ENCODE measurements at regions not wholly inside any gene's neighbourhood (a gene's known extent, or its start where the extent isn't known, plus 50 kb on each side); places are given as distances from the start of the nearest gene placed in this dataset.
"Not testable (repeated sequence)": the region's sequence is repeated elsewhere in the genome, so short reads cannot be mapped to it uniquely, and the experiment has no call there.

- no peak for DNase-seq (ENCODE audit: low read depth)
These were observed 1996.9 kb downstream of the LRRC4C start for GRCh38 chr11:39462506-39462905.

GRCh38 chr11:39461066-39461465 is 1998.4 kb downstream of the LRRC4C start:
- no peak for DNase-seq (ENCODE audit: low read depth)

- no peak for DNase-seq (ENCODE audit: low read depth)
These were observed 1999.8 kb downstream of the LRRC4C start for GRCh38 chr11:39459606-39460005.

GRCh38 chr11:39458481-39458880 is 2001.0 kb downstream of the LRRC4C start:
- DNase-seq (ENCODE audit: low read depth): no peak

GRCh38 chr11:39443424-39444022 is 2015.9 kb downstream of the LRRC4C start:
- DNase-seq (ENCODE audit: low read depth): no peak

GRCh38 chr11:39442177-39442576 is 2017.3 kb downstream of the LRRC4C start:
- DNase-seq (ENCODE audit: low read depth): no peak

GRCh38 chr11:39435641-39436040 is 2023.8 kb downstream of the LRRC4C start:
- no peak for DNase-seq (ENCODE audit: low read depth)

GRCh38 chr11:39434466-39434865 is 2025.0 kb downstream of the LRRC4C start:
- no peak for DNase-seq (ENCODE audit: low read depth)

GRCh38 chr11:39432929-39433328 is 2026.5 kb downstream of the LRRC4C start:
- no peak for DNase-seq (ENCODE audit: low read depth)

- no peak for DNase-seq (ENCODE audit: low read depth)
These were observed 2034.2 kb downstream of the LRRC4C start for GRCh38 chr11:39425226-39425625.

GRCh38 chr11:39412117-39412516 is 2047.3 kb downstream of the LRRC4C start:
- no peak for DNase-seq (ENCODE audit: low read depth)

GRCh38 chr11:39385911-39386310 is 2073.5 kb downstream of the LRRC4C start:
- no peak for DNase-seq (ENCODE audit: low read depth)

GRCh38 chr11:39374963-39375698 is 2084.3 kb downstream of the LRRC4C start:
- no peak for DNase-seq (ENCODE audit: low read depth)

- no peak for DNase-seq (ENCODE audit: low read depth)
These were observed 2091.9 kb downstream of the LRRC4C start for GRCh38 chr11:39367534-39367933.

GRCh38 chr11:39365809-39366436 is 2093.5 kb downstream of the LRRC4C start:
- DNase-seq (ENCODE audit: low read depth): no peak

GRCh38 chr11:39363571-39363970 is 2095.9 kb downstream of the LRRC4C start:
- DNase-seq (ENCODE audit: low read depth): no peak

GRCh38 chr11:39361557-39361956 is 2097.9 kb downstream of the LRRC4C start:
- no peak for DNase-seq (ENCODE audit: low read depth)

GRCh38 chr11:39345834-39346442 is 2113.5 kb downstream of the LRRC4C start:
- no peak for DNase-seq (ENCODE audit: low read depth)

- DNase-seq (ENCODE audit: low read depth): no peak
These were observed 2118.0 kb downstream of the LRRC4C start for GRCh38 chr11:39341461-39341860.

- not testable (repeated sequence) for DNase-seq (ENCODE audit: low read depth)
These were observed 2126.4 kb downstream of the LRRC4C start for GRCh38 chr11:39333006-39333405.

- DNase-seq (ENCODE audit: low read depth): no peak
These were observed 2132.2 kb downstream of the LRRC4C start for GRCh38 chr11:39327302-39327701.

- not testable (repeated sequence) for DNase-seq (ENCODE audit: low read depth)
These were observed 2147.6 kb downstream of the LRRC4C start for GRCh38 chr11:39311888-39312287.

GRCh38 chr11:39304586-39304985 is 2154.9 kb downstream of the LRRC4C start:
- no peak for DNase-seq (ENCODE audit: low read depth)

Measured in T-helper 22 cell (primary cell).